ENCODE measurements at regions not wholly inside any gene's neighbourhood (a gene's known extent, or its start where the extent isn't known, plus 50 kb on each side); places are given as distances from the start of the nearest gene placed in this dataset.

GRCh38 chr4:41385481-41385880 lies 128.8 kb downstream of the UCHL1 start (continued):
- TF ChIP-seq CEBPB (IDR thresholded peaks at IDR 0.05; ENCODE audit: borderline replicate concordance in 1 of 2, low read depth in 2 of 2, low read length in 2 of 2): no peak
- no peak for TF ChIP-seq ZNF384 (IDR thresholded peaks at IDR 0.05; ENCODE audit: borderline replicate concordance, low read depth, low read length)
- TF ChIP-seq SMC3 (IDR thresholded peaks at IDR 0.05; ENCODE audit: borderline replicate concordance, low read length): no peak

GRCh38 chr4:41388080-41388479 lies 131.4 kb downstream of the UCHL1 start:
- FAIRE-seq (no peak), DNase-seq (ENCODE audit: low read depth, low spot score) (no peak), ATAC-seq (no peak)
- H3K4me2 ChIP-seq (ENCODE audit: control insufficient read depth, insufficient read depth): no peak overlapping the region
- in situ Hi-C loops (cut with MboI) (no loop called here), intact Hi-C loops (cut with micrococcal nuclease; ENCODE audit: unreplicated experiment) (no loop called here)
- ChIA-PET POLR2A (no interaction called here), SMC1A (ENCODE audit: uncharacterized antibody, unreplicated experiment) (no interaction called here), CTCF (no interaction called here), RAD21 (ENCODE audit: unreplicated experiment) (no interaction called here)
- WGBS (ENCODE audit: insufficient coverage, insufficient replicate concordance, low lambda C conversion rate, missing lambda C conversion rate): 47% methylated on average over 2 of the region's 2 CpGs
- H4K20me1 ChIP-seq (ENCODE audit: control insufficient read depth, insufficient read depth): no peaks in the 10 kb centered on the region
- H2AFZ ChIP-seq (ENCODE audit: control insufficient read depth, low read depth, low read length): no peak overlapping the region
- H3K4me3 ChIP-seq: no peak overlapping the region
- no peaks in the 10 kb centered on the region for H3K79me2 ChIP-seq (ENCODE audit: control insufficient read depth, insufficient read depth, low read length)
- no peaks in the 10 kb centered on the region for H3K4me1 ChIP-seq (ENCODE audit: control insufficient read depth, insufficient read depth, low read length)
- H3K9ac ChIP-seq (ENCODE audit: control insufficient read depth, insufficient read depth, low read length): no peak overlapping the region
- no peak overlapping the region for H3K27ac ChIP-seq (ENCODE audit: control insufficient read depth, insufficient read depth)
- no TSS peak for BruUV-seq (replicated peaks)
- H3K36me3 ChIP-seq (ENCODE audit: control insufficient read depth in 2 of 2, insufficient read depth in 2 of 2, low read length in 1 of 2): no peaks in the 10 kb centered on the region
- no peaks in the 10 kb centered on the region for H3K9me3 ChIP-seq (replicated peaks; ENCODE audit: control insufficient read depth, insufficient read depth, low read length)
- TF ChIP-seq HDAC6 (IDR thresholded peaks at IDR 0.05; ENCODE audit: unreplicated experiment) (no peak), MTA2 (IDR thresholded peaks at IDR 0.05; ENCODE audit: low read depth) (no peak), CBX3 (IDR thresholded peaks at IDR 0.05; ENCODE audit: borderline replicate concordance, low read depth) (no peak), PKNOX1 (IDR thresholded peaks at IDR 0.05) (no peak), NFYA (IDR thresholded peaks at IDR 0.05; ENCODE audit: borderline replicate concordance, low read depth, low read length) (no peak), MXI1 (IDR thresholded peaks at IDR 0.05; ENCODE audit: low read depth, low read length) (no peak), RUNX3 (IDR thresholded peaks at IDR 0.05; ENCODE audit: low read length) (no peak), NR2C1 (IDR thresholded peaks at IDR 0.05) (no peak), POU2F2 (IDR thresholded peaks at IDR 0.05; ENCODE audit: borderline replicate concordance, low read depth, low read length) (no peak), EED (IDR thresholded peaks at IDR 0.05; ENCODE audit: low read depth) (no peak)
- TF ChIP-seq, protein P1, sequence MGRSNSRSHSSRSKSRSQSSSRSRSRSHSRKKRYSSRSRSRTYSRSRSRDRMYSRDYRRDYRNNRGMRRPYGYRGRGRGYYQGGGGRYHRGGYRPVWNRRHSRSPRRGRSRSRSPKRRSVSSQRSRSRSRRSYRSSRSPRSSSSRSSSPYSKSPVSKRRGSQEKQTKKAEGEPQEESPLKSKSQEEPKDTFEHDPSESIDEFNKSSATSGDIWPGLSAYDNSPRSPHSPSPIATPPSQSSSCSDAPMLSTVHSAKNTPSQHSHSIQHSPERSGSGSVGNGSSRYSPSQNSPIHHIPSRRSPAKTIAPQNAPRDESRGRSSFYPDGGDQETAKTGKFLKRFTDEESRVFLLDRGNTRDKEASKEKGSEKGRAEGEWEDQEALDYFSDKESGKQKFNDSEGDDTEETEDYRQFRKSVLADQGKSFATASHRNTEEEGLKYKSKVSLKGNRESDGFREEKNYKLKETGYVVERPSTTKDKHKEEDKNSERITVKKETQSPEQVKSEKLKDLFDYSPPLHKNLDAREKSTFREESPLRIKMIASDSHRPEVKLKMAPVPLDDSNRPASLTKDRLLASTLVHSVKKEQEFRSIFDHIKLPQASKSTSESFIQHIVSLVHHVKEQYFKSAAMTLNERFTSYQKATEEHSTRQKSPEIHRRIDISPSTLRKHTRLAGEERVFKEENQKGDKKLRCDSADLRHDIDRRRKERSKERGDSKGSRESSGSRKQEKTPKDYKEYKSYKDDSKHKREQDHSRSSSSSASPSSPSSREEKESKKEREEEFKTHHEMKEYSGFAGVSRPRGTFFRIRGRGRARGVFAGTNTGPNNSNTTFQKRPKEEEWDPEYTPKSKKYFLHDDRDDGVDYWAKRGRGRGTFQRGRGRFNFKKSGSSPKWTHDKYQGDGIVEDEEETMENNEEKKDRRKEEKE (IDR thresholded peaks at IDR 0.05): no peak
- no peaks in the 10 kb centered on the region for H3K27me3 ChIP-seq (replicated peaks in 1 of 2; ENCODE audit: control insufficient read depth in 2 of 2, insufficient read depth in 2 of 2, low read length in 1 of 2)
